HepG2 (cell line): ENCODE measurements at regions not wholly inside any gene's neighbourhood (a gene's known extent, or its start where the extent isn't known, plus 50 kb on each side); places are given as distances from the start of the nearest gene placed in this dataset.

Experiments
- CEBPB ChIP-seq: IDR thresholded peaks from 2 replicates; pipeline ENCODE4 v1.6.1; 2011; ENCODE audit warnings: low read depth, low read length, improper control_type of control experiment, borderline replicate concordance
- CEBPG ChIP-seq: IDR thresholded peaks from 2 replicates; pipeline ENCODE4 v1.6.1; 2016
- CHD4 ChIP-seq: fragments of 200-600 bp; sonication (generic); IDR thresholded peaks from 2 replicates; pipeline ENCODE4 v1.7.0; 2017; ENCODE audit warnings: mild to moderate bottlenecking, low read length, borderline replicate concordance
- FOSL2 ChIP-seq: sonication (generic); formaldehyde crosslinking; IDR thresholded peaks from 2 replicates; pipeline ENCODE4 v1.4.0; 2020; ENCODE audit warnings: missing genetic modification reagents
- FOXK1 ChIP-seq: sonication (generic); formaldehyde crosslinking; IDR thresholded peaks from 2 replicates; pipeline ENCODE4 v1.4.0; 2020; ENCODE audit warnings: low read depth, missing genetic modification reagents, borderline replicate concordance
- ISL2 ChIP-seq: sonication (generic); formaldehyde crosslinking; IDR thresholded peaks from 2 replicates; pipeline ENCODE4 v1.5.0; 2020; ENCODE audit warnings: missing genetic modification reagents
- JUND ChIP-seq: sonication (generic); formaldehyde crosslinking; IDR thresholded peaks from 2 replicates; pipeline ENCODE4 v1.8.0; 2022; ENCODE audit warnings: mild to moderate bottlenecking, missing genetic modification reagents
- NCOA2 ChIP-seq: sonication (generic); formaldehyde crosslinking; IDR thresholded peaks from 2 replicates; pipeline ENCODE4 v1.8.0; 2022; ENCODE audit warnings: inconsistent platforms
- NKX3-1 ChIP-seq: sonication (generic); formaldehyde crosslinking; IDR thresholded peaks from 2 replicates; pipeline ENCODE4 v1.5.0; 2020; ENCODE audit warnings: missing genetic modification reagents
- POGK ChIP-seq: sonication (generic); formaldehyde crosslinking; conservative IDR thresholded peaks from 2 replicates; pipeline ENCODE4 v1.8.0; 2022; ENCODE audit warnings: mild to moderate bottlenecking, moderate library complexity, missing genetic modification reagents
- RARA ChIP-seq: IDR thresholded peaks from 2 replicates; pipeline ENCODE4 v1.6.1; 2016; ENCODE audit warnings: missing genetic modification reagents, missing compliant biosample characterization
- TEAD3 ChIP-seq: optimal IDR thresholded peaks from 2 replicates; pipeline ENCODE3; 2016; ENCODE audit warnings: borderline replicate concordance
- TFE3 ChIP-seq: IDR thresholded peaks from 2 replicates; pipeline ENCODE4 v1.6.1; 2016
- TF ChIP-seq, protein P1 (sequence below): IDR thresholded peaks from 2 replicates; pipeline ENCODE4 v1.6.1; 2016; ENCODE audit warnings: low read depth, missing genetic modification reagents, missing compliant biosample characterization
- TF ChIP-seq, protein P2 (sequence below): sonication (generic); formaldehyde crosslinking; IDR thresholded peaks from 2 replicates; pipeline ENCODE4 v1.5.1; 2020; ENCODE audit warnings: mild to moderate bottlenecking, missing genetic modification reagents
- TF ChIP-seq, protein P3 (sequence below): sonication (generic); formaldehyde crosslinking; IDR thresholded peaks from 2 replicates; pipeline ENCODE4 v1.5.0; 2020; ENCODE audit warnings: missing genetic modification reagents, mild to moderate bottlenecking, borderline replicate concordance

- TF ChIP-seq, protein P1, sequence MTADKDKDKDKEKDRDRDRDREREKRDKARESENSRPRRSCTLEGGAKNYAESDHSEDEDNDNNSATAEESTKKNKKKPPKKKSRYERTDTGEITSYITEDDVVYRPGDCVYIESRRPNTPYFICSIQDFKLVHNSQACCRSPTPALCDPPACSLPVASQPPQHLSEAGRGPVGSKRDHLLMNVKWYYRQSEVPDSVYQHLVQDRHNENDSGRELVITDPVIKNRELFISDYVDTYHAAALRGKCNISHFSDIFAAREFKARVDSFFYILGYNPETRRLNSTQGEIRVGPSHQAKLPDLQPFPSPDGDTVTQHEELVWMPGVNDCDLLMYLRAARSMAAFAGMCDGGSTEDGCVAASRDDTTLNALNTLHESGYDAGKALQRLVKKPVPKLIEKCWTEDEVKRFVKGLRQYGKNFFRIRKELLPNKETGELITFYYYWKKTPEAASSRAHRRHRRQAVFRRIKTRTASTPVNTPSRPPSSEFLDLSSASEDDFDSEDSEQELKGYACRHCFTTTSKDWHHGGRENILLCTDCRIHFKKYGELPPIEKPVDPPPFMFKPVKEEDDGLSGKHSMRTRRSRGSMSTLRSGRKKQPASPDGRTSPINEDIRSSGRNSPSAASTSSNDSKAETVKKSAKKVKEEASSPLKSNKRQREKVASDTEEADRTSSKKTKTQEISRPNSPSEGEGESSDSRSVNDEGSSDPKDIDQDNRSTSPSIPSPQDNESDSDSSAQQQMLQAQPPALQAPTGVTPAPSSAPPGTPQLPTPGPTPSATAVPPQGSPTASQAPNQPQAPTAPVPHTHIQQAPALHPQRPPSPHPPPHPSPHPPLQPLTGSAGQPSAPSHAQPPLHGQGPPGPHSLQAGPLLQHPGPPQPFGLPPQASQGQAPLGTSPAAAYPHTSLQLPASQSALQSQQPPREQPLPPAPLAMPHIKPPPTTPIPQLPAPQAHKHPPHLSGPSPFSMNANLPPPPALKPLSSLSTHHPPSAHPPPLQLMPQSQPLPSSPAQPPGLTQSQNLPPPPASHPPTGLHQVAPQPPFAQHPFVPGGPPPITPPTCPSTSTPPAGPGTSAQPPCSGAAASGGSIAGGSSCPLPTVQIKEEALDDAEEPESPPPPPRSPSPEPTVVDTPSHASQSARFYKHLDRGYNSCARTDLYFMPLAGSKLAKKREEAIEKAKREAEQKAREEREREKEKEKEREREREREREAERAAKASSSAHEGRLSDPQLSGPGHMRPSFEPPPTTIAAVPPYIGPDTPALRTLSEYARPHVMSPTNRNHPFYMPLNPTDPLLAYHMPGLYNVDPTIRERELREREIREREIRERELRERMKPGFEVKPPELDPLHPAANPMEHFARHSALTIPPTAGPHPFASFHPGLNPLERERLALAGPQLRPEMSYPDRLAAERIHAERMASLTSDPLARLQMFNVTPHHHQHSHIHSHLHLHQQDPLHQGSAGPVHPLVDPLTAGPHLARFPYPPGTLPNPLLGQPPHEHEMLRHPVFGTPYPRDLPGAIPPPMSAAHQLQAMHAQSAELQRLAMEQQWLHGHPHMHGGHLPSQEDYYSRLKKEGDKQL (CRISPR knock-in tag): 0 out of 2 replicates have a peak, but pooled peaks have one; percentile 10
- TF ChIP-seq TEAD3 (CRISPR knock-in tag): peak; percentile 27
- TF ChIP-seq NKX3-1 (CRISPR knock-in tag): no peak
- TF ChIP-seq TFE3: no peak
- TF ChIP-seq FOSL2 (CRISPR knock-in tag): peak; percentile 95
- TF ChIP-seq JUND: 0 out of 2 replicates have a peak, but pooled peaks have one; percentile 21
- TF ChIP-seq CEBPG (CRISPR knock-in tag): 0 out of 2 replicates have a peak, but pooled peaks have one; percentile 22
- no peak for TF ChIP-seq CHD4
- no peak for TF ChIP-seq POGK (CRISPR knock-in tag)
- peak; percentile 37; the same call in 1 of the 2 replicates for TF ChIP-seq NCOA2
- TF ChIP-seq ISL2: no peak
- TF ChIP-seq FOXK1 (CRISPR knock-in tag): peak; percentile 39; the same call in 1 of the 2 replicates
- TF ChIP-seq CEBPB: peak; percentile 28; the same call in 1 of the 2 replicates
- TF ChIP-seq RARA (CRISPR knock-in tag): peak; percentile 81
- TF ChIP-seq, protein P2, sequence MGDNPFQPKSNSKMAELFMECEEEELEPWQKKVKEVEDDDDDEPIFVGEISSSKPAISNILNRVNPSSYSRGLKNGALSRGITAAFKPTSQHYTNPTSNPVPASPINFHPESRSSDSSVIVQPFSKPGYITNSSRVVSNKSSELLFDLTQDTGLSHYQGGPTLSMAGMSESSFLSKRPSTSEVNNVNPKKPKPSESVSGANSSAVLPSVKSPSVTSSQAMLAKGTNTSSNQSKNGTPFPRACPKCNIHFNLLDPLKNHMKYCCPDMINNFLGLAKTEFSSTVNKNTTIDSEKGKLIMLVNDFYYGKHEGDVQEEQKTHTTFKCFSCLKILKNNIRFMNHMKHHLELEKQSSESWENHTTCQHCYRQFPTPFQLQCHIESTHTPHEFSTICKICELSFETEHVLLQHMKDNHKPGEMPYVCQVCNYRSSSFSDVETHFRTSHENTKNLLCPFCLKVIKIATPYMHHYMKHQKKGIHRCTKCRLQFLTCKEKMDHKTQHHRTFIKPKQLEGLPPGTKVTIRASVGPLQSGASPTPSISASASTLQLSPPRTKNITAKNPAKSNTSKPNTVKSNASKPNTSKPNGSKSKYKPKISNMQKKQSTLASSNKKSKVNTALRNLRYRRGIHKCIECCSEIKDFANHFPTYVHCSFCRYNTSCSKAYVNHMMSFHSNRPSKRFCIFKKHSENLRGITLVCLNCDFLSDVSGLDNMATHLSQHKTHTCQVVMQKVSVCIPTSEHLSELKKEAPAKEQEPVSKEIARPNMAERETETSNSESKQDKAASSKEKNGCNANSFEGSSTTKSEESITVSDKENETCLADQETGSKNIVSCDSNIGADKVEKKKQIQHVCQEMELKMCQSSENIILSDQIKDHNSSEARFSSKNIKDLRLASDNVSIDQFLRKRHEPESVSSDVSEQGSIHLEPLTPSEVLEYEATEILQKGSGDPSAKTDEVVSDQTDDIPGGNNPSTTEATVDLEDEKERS: no peak
- TF ChIP-seq, protein P3, sequence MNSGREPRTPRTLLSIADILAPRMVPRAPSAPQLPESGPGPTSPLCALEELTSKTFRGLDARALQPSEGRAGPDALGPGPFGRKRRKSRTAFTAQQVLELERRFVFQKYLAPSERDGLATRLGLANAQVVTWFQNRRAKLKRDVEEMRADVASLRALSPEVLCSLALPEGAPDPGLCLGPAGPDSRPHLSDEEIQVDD (CRISPR knock-in tag): no peak
These were observed 74.4 kb upstream of the TCF7L2 start (continued) for GRCh38 chr10:112875476-112876267.
